ENCODE measurements at regions not wholly inside any gene's neighbourhood (a gene's known extent, or its start where the extent isn't known, plus 50 kb on each side); places are given as distances from the start of the nearest gene placed in this dataset.
"Not testable (repeated sequence)": the region's sequence is repeated elsewhere in the genome, so short reads cannot be mapped to it uniquely, and the experiment has no call there.

DNA sequence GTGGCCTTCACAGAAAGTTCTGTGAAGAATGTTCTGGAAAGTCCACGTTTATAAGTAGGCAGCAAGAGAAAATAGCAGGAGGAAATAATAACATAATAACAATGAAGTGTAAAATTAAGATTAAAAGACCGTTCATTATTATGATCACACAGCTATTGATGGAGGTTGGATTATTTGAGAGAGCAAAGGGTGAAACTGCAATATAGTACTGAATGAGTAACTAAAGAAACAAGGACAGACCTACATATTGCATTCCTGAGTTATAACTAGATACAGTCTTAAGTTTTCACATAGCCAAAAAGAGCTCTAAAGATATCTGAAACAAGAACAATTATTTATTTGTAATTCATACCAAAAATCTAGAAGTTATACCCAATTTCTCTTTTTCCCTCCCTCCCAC is 122.9 kb upstream of the TMEM164 start:
- no peak for DNase-seq (ENCODE audit: low read depth)

DNA sequence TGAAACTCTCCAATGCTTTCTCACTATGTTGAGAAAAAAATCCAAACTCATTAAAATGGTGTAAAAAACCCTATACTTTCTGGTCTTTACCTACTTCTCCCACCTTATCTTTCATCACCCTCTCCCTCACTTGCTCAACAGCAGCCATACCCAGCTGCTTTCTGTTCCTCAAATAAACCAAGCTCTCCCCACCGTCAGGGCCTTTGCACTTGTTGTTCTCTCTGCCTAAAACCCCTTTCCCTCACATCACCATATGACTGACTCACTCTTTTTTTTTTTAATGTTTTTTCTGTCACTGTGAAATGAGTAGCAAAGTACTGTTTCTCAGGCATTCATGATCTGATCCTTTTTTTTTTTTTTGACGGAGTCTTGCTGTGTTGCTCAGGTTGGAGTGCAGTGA is 122.3 kb upstream of the TMEM164 start:
- DNase-seq (ENCODE audit: low read depth), result no peak

DNA sequence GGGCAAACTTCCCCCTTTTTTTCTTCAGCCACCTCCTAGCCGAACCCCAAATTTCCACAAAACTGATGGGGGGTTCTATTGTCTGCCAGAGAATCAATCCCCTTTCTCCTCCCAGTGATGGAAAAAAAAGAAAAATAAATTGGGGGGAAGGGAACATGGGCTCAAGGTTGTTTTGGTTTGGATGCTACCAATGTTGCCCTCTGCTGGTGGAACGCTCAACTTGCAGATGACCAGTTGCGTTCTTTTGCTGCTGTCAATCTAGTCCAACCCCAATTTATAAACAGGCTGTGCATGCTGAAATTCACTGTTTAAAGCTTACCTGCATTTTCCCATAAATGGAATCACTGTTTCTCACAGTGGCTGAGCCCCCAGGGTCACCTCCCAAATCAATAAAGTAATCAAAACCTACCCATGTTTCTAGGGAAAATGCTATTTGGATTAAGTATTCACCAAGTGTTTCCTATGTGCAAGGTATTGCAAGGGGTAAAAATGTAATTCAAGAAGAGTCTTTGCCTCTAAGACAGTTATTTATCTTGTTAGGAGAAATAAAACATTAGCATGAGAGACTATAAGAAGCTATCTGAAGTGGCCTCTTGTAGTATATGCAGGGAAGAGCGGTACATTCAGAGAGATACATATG is 116.7 kb upstream of the TMEM164 start:
- peak; percentile 58 for DNase-seq (ENCODE audit: low read depth)

DNA sequence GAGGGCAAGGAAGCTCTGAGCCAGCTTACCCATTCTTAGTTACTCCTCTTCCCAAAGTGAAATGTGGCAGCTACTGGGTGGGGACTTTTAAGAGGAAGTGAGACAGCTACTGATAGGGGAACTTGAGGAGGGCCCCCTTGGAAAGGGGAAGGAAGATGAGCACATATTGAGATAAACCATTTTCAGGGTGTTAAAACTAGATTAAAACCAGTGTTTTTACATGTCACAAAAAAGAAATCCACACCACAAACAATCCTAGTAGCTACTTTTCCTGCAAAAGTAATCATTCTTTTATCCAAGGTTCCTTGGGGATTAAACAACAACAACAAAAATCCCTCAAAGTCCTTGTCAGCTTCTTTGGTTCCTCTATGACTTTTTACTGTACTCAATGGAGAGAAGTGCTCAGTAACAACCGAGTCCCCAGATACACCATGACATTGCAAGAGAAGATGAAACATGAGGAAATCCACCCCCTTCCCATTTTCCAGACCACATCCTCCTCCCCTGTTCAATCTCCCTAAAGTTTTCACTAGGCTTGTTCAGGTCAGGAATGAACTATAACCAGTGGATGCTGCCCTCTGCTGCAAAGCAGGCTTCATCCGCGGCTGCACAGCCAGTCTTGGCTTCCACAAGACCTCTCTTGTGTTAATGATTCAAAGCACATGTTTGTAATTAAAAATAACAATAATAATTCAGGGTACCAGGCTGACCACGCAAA is 113.5 kb upstream of the TMEM164 start:
- DNase-seq (ENCODE audit: low read depth), result peak; percentile 32

DNA sequence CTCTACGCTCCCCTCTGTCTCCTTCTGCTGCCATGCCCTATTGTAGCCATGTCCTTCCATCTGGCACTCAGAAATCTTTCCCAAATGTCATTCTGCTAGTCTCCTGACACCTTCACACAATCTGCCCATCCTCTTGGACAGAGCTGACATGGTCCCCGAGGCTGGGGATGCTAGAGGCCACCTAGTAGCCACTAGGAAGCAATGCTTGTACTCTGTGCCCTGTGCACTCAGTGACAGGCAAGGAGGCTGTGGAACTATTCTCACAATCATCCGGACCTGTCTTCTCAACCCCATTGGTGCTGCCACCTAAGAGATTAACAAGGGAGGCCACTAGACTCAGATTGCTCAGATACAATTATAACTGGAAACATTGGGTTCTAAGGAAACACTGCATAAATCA is 112.6 kb upstream of the TMEM164 start:
- no peak for DNase-seq (ENCODE audit: low read depth)

DNA sequence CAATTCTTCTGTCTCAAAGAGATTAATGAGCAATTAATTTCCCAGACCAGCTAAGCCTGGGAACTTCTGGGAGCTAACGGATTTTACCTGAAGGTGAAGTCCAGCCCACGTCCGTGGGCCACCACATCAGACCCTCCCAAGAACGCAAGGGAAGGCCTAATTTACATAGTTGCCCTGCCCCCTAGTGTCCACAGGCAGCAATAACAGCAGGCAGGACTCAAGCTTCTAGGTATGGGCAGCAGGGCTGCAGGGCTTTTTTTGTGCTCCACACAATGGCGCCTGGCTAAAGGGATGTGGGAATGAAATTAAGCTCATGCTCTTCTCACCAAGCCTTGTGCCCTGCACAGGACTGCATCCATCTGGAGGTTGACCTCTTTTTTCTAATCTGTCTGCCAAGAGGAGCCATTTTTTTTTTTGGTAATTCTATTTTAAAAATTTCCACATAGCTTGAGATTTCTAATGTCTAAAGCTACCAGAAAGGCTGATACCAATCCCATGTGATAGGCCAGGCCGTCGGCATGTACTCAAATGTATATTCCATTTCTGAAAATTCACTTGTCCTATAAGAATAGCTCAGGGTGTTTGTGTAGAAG is 111.9 kb upstream of the TMEM164 start:
- peak; percentile 61 for DNase-seq (ENCODE audit: low read depth)

DNA sequence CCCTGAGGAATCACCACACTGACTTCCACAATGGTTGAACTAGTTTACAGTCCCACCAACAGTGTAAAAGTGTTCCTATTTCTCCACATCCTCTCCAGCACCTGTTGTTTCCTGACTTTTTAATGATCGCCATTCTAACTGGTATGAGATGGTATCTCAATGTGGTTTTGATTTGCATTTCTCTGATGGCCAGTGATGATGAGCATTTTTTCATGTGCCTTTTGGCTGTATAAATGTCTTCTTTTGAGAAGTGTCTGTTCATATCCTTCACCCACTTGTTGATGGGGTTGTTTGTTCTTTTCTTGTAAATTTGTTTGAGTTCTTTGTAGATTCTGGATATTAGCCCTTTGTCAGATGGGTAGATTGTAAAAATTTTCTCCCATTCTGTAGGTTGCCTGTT is 106.9 kb upstream of the TMEM164 start:
- DNase-seq (ENCODE audit: low read depth), result not testable (repeated sequence)

DNA sequence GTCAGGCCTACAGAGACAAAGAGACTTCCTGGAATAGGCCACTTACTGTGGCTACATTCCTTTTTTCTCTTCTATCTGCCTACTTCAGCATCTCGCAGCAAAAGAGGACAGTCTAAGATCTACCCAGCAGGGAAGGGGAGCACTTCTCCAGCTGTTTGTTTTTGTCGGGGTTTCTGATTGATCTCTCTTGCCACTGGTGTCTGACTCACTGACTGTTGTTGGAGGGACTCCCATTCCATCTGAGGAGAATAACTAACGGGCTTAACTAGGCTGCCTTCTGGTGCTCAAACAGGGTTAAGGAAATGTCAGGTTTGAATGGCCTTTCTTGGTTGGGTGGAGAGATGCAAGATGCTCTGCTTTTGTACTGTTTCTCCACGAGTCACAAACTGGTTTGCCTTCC is 100.2 kb upstream of the TMEM164 start:
- peak; percentile 65 for DNase-seq (ENCODE audit: low read depth)

DNA sequence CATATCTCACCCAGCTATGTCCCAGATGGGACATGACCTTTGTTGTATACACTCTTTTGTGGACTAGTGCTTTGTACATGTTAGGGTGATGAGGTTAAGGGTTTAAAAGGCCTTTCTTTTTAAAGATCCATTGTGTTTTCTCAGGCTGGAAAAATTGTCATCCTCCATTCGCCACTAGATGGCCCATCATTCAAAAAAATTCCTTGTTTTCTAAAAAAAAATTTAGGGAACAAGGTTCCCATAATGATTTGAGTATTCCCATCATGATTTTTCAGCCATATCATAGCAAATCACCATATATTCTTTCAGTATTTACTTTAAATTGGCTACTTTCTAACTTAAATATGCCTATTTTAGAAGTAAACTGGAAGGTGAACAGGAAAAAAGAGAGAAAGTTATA is 91.9 kb upstream of the TMEM164 start:
- DNase-seq (ENCODE audit: low read depth), result no peak

DNA sequence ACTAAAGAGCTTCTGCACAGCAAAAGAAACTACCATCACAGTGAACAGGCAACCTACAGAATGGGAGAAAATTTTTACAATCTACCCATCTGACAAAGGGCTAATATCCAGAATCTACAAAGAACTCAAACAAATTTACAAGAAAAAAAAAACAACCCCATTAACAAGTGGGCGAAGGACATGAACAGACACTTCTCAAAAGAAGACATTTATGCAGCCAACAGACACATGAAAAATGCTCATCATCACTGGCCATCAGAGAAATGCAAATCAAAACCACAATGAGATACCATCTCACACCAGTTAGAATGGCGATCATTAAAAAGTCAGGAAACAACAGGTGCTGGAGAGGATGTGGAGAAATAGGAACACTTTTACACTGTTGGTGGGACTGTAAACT is 89.9 kb upstream of the TMEM164 start:
- not testable (repeated sequence) for DNase-seq (ENCODE audit: low read depth)

DNA sequence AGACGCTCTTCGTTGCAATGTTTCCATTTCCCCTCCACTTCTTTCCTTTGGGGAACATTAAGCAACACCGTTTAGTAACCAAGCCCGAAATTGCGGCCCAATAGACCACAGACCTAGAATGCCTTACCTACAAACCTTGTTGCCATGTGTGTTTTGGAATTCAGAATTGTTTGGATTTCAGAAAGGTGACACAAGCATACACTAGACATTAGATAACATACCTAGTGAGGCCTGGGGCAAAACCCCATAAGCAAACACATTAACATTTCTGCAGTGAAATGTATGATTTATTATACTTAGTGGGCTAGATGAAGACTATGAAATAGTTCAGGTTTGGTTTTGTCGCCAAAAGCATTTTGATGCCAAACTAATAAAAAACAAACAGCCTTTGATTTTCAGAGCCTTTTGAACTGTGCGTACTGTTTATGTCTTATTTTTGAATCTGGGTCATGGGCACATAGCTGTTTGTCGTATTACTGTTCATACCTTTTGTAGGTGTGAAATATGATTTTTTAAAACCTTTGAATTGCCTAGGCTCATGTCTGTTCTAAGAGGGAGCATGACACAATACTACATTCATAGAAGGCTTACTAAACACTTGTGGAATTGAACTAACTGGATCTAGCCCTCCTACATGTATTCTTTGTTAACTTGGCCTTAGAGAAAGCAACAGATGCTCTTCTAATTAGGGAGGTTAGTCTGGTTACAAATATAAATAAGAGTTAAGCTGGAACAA is 88.6 kb upstream of the TMEM164 start:
- no peak for DNase-seq (ENCODE audit: low read depth)

DNA sequence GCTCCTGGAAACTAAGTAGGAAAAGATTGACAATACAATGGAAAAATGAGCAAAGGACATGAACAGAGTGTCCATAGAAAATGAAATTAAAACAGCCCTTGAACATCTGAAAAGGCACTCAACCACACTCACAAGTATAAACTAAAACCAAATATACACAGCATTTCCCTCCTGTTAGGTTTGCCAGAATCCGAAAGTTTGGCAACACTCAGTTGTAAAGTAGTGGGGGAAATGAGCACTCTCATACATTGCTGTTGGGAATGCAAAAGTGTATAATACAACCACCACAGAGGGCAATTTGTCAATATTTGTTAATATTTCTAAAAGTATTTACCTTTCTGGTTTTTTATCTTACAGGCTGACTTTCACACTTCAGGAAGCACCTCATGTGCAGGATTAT is 84.2 kb upstream of the TMEM164 start:
- peak; percentile 16 for DNase-seq (ENCODE audit: low read depth)

DNA sequence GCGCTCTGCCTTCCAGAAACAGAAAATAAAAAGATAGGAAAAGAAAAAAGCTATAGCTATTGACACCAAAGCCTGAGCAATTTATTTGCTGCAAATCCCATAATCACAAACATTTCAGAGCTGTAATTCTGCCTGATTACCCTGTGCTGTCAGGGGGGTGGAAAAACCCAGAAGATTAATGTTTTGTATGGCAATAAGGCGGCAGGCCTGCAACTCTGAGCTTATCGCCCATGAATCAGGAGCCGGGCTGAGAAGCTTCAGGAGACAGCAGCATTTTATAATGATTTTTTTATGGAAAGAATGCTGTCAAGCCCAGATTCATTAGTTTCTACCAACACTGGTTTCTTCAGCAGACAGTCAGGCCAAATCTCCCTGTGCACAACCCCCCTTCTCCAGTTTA is 82.6 kb upstream of the TMEM164 start:
- DNase-seq (ENCODE audit: low read depth), result no peak

DNA sequence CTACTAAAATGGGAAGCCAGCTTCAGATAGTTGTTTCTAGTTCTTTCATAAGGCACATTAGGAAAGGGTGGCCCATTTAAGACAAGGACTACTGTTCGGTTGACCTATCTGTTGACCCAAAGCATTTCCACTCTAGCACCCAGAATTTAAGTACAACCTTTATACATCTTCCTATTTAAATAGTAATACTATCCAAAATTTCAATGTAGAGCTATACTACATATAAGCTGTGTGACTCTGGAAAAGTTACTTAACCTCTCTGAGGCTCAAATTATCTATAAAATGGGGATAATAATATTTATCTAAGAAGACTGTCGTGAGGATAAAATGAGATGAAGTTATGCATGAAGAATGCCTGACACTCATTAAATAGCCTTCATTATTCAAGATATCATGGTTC is 82.0 kb upstream of the TMEM164 start:
- DNase-seq (ENCODE audit: low read depth), result no peak

DNA sequence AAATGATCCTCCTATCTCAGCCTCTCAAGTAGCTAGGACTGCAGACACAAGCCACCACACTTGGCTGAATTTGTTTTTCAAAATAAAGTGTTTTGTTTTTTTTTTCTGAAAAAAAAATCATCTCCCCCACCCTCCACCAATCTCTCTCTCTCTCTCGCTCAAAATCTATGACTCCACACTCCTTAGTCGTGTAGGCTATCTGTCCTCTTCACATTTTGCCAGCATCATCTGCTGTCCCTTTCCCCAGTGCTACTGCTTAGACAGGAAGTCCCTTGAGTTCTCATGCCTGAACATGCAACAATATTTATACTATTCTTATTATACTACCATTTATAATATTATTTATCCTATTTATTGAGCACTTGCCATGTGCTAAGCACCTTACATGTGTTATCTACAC is 80.7 kb upstream of the TMEM164 start:
- no peak for DNase-seq (ENCODE audit: low read depth)

DNA sequence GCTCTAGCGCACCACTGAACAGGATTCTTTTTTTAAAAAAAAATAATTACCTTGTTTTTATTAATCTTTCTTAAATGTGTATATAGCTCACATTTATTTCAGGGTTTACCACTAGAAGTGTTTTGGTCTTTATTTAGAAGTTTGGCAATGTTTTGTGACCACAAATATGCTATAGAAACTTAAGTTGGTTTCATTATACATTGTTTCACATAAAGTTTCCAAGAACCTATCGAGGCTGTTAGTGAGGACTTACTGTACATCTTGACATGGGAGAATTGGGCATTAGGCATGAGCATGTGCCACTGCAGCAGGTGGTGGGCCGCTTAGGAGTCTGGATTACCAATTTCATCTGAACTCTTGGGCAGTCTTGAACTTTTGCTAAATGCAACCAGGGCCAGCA is 77.9 kb upstream of the TMEM164 start:
- DNase-seq (ENCODE audit: low read depth), result not testable (repeated sequence)

DNA sequence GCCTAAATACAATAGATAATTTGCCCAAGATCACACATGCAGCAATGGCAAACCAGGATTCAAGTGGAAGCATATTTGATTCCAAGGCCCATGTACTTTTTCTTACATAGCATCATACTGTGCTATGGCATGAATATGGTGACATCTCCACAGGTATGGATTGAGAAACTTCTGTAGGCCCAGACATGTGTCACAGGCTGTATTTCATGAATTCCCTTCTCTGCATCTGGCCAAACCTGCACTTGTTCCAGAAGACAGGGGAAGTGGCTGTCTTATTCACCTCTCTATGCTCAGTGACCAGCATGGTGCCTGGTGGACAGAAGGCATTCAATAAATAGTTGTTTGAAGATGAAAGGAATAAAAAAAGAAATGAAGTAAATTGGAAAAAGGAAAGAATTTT is 77.3 kb upstream of the TMEM164 start:
- no peak for DNase-seq (ENCODE audit: low read depth)

DNA sequence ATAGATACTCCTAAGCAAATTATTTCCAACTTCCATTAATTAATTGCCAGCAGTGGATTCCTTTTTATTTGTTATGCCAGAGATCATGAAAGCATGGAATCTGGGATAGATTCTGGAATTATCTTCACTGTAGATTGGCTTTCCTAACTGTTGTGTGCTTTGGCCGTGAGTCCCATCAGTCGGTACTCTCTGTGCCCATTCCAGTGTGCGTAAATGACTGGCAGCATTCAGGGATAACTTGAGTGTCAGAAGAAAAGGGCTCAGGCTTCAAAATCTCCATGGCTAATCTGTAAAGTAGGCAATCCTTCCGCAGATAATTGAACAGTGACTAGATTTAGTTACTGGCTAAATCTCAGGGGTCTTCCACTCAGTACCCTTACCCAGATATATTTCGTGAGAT is 76.8 kb upstream of the TMEM164 start:
- DNase-seq (ENCODE audit: low read depth), result no peak

DNA sequence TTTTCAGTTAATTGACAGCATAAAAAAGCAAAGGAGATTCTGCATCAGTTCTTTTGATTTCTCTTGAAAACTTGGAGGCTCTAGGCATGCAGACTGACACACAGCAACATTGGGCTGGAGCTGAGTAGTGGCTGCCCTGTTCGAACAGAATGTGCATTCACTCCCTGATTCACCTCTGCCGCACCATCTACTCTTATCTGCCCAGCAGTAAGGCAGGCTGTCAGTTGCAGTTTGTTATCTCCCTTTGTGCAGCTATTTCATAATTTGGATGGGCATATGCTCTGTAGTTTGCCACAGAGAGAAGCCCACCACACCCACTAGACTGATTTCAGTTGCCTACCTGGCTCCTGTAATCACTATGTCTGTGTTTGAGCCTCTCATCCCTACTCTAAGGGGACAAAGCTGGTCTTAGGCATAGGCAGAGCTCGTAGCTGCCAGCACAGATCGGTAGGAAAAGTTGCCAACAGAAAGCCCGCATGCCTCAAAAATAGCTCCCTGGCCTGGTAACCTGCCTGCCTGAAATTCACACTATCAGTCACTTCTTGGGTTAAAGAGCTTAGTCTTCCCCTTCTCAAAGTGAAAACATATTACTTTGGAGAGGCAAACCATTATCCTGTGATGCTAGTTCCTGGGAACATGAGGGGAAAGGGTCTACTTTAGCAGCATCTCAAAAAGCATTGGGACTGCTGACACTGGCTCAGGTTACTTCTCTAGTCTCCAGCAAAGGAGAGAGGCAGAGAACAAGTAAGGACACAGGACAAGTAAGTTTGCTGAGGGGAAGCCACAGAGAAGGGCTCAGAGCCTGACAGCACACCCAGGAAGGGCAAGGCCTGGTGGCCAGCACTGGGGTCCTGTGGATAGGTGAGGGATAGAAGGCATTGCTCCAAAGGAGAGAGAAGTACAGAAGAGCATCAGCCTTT is 75.9 kb upstream of the TMEM164 start:
- no peak for DNase-seq (ENCODE audit: low read depth)

DNA sequence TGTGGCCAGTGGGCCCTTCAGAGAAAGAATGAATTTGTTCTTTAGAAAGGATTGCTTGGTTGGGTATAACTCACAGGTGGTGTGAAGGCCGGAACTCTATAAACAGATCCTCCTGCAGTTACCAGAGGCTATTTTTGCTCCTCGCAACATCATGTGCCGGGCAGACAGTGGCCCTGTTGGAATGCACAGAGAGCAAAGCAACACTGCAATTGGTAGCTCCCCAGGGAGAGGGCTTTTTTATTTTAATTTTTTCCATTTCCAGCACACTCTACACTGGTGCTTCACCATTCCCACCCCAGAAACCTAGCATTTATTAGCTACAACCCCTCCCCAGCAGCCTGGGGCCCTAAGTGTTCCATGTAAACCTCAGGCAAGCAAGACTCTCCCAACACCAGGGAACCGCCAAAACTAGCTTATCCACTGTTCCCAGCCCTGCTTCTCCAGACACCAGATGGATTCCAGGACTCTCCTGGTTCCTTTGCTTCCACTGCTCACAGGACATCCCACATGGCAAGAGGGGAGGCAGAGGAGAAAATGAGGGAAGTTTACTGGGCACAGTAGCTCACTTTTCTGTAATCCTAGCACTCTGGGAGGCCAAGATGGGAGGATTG is 75.1 kb upstream of the TMEM164 start:
- no peak for DNase-seq (ENCODE audit: low read depth)

DNA sequence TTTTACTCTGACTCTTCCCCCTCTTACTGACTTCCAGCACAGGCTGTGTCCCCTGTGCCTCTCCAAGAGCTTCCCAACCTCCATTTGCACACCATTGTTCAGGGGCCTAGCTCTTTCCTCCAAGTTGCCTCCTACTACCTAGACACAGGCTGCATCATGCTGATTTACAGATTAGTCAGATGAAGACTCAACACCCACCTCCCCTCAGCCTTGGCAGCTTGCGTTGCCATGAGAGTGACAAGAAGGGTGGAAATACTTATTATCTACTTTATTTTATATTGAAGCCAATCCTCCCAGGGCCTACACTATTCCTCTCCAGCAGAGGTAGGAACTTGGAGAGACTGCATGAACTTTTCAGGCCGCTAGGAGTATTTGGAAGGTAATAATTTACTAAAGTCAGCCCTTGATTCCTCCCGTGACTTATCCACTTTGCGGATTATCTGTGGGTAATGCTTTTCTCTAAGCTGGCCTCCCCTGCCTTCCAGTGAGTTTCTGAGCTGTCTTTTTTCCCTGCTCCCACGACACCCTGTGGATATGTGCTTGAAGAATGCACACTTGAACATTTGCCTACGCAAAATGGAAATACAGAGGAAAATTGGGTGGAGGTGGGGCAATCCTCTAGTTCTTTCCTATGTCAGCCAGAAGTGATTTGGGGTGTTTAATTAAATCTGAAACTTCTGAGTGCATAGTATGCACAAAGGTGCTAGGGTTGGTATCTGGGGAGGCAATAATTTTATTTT is 74.1 kb upstream of the TMEM164 start:
- DNase-seq (ENCODE audit: low read depth), result no peak

Measured in iris pigment epithelial cell (primary cell).